ENCODE measurements at regions not wholly inside any gene's neighbourhood (a gene's known extent, or its start where the extent isn't known, plus 50 kb on each side); places are given as distances from the start of the nearest gene placed in this dataset.

DNA sequence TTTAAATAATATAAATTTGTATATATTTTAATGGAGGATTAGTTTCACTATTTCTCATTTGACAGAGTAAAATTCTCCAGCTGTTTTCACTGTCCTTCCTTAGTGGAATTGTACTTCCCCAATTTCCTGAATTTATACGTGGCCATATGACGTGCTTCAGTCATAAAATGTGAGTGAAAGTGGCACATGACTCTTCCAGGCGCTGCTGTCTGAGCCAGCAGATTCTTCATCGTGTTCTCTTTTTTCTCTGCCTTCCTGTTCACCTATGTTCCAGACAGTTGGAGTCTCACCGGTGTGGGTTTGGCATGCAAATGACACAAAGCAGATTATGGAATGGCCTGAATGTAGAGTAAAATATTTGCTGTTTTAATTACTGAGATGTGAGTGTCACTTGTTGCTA is 684.1 kb downstream of the SEMA5A start:
- TF ChIP-seq, protein P1, sequence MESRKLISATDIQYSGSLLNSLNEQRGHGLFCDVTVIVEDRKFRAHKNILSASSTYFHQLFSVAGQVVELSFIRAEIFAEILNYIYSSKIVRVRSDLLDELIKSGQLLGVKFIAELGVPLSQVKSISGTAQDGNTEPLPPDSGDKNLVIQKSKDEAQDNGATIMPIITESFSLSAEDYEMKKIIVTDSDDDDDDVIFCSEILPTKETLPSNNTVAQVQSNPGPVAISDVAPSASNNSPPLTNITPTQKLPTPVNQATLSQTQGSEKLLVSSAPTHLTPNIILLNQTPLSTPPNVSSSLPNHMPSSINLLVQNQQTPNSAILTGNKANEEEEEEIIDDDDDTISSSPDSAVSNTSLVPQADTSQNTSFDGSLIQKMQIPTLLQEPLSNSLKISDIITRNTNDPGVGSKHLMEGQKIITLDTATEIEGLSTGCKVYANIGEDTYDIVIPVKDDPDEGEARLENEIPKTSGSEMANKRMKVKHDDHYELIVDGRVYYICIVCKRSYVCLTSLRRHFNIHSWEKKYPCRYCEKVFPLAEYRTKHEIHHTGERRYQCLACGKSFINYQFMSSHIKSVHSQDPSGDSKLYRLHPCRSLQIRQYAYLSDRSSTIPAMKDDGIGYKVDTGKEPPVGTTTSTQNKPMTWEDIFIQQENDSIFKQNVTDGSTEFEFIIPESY (IDR thresholded peaks at IDR 0.05; ENCODE audit: extremely low read depth, insufficient replicate concordance, low read length), result no peak
- no peak for TF ChIP-seq EZH2 (IDR thresholded peaks at IDR 0.05)
- TF ChIP-seq CEBPB (IDR thresholded peaks at IDR 0.05; ENCODE audit: low read depth), result no peak
- no peak for TF ChIP-seq EZH2phosphoT487 (IDR thresholded peaks at IDR 0.05; ENCODE audit: borderline replicate concordance)
- no peak for TF ChIP-seq ZNF274 (IDR thresholded peaks at IDR 0.05; ENCODE audit: low read depth, low read length)
- TF ChIP-seq, protein P2, sequence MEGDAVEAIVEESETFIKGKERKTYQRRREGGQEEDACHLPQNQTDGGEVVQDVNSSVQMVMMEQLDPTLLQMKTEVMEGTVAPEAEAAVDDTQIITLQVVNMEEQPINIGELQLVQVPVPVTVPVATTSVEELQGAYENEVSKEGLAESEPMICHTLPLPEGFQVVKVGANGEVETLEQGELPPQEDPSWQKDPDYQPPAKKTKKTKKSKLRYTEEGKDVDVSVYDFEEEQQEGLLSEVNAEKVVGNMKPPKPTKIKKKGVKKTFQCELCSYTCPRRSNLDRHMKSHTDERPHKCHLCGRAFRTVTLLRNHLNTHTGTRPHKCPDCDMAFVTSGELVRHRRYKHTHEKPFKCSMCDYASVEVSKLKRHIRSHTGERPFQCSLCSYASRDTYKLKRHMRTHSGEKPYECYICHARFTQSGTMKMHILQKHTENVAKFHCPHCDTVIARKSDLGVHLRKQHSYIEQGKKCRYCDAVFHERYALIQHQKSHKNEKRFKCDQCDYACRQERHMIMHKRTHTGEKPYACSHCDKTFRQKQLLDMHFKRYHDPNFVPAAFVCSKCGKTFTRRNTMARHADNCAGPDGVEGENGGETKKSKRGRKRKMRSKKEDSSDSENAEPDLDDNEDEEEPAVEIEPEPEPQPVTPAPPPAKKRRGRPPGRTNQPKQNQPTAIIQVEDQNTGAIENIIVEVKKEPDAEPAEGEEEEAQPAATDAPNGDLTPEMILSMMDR (IDR thresholded peaks at IDR 0.05 in 2 of 3, conservative IDR thresholded peaks at IDR 0.05 in 1 of 3; ENCODE audit: borderline replicate concordance in 1 of 3, insufficient read depth in 1 of 3, low read depth in 2 of 3, low read length in 2 of 3), result no peak
- TF ChIP-seq, protein P3, sequence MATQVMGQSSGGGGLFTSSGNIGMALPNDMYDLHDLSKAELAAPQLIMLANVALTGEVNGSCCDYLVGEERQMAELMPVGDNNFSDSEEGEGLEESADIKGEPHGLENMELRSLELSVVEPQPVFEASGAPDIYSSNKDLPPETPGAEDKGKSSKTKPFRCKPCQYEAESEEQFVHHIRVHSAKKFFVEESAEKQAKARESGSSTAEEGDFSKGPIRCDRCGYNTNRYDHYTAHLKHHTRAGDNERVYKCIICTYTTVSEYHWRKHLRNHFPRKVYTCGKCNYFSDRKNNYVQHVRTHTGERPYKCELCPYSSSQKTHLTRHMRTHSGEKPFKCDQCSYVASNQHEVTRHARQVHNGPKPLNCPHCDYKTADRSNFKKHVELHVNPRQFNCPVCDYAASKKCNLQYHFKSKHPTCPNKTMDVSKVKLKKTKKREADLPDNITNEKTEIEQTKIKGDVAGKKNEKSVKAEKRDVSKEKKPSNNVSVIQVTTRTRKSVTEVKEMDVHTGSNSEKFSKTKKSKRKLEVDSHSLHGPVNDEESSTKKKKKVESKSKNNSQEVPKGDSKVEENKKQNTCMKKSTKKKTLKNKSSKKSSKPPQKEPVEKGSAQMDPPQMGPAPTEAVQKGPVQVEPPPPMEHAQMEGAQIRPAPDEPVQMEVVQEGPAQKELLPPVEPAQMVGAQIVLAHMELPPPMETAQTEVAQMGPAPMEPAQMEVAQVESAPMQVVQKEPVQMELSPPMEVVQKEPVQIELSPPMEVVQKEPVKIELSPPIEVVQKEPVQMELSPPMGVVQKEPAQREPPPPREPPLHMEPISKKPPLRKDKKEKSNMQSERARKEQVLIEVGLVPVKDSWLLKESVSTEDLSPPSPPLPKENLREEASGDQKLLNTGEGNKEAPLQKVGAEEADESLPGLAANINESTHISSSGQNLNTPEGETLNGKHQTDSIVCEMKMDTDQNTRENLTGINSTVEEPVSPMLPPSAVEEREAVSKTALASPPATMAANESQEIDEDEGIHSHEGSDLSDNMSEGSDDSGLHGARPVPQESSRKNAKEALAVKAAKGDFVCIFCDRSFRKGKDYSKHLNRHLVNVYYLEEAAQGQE (IDR thresholded peaks at IDR 0.05; ENCODE audit: low read depth), result no peak
